Left lung (tissue), 4 donors: ENCODE measurements at regions not wholly inside any gene's neighbourhood (a gene's known extent, or its start where the extent isn't known, plus 50 kb on each side); places are given as distances from the start of the nearest gene placed in this dataset.
"Not testable (repeated sequence)": the region's sequence is repeated elsewhere in the genome, so short reads cannot be mapped to it uniquely, and the experiment has no call there.

Experiments used
- ATAC-seq: fragments of 200-7000 bp; cut with Tn5 transposase; one replicate; pipeline ENCODE4 v1.9.1; 2020; ENCODE audit warnings: moderate library complexity
- DNase-seq, 4 donors: peaks; one replicate each; pipeline ENCODE4 v3.0.0-alpha.2; 2013 to 2020
- H3K27ac ChIP-seq, 2 donors: fragments of 200-600 bp; sonication (generic) in 1 of 2; one replicate each; pipeline versions ENCODE4 v1.5.0 to v1.8.0; 2020 to 2021
- H3K27me3 ChIP-seq, 2 donors: fragments of 200-600 bp; sonication (generic) in 1 of 2; one replicate each; pipeline versions ENCODE4 v1.5.0 to v1.8.0; 2020 to 2021
- H3K36me3 ChIP-seq, 2 donors: fragments of 200-600 bp; sonication (generic) in 1 of 2; one replicate each; pipeline versions ENCODE4 v1.5.0 to v1.8.0; 2020 to 2021
- H3K4me1 ChIP-seq, 2 donors: fragments of 200-600 bp; one replicate each; pipeline ENCODE4 v1.8.0; 2021
- H3K4me3 ChIP-seq, 2 donors: fragments of 200-600 bp; sonication (generic) in 1 of 2; one replicate each; pipeline versions ENCODE4 v1.5.0 to v1.8.0; 2020 to 2021; ENCODE audit warnings: mild to moderate bottlenecking in 1 of 2
- H3K9me3 ChIP-seq, 2 donors: fragments of 200-600 bp; sonication (generic) in 1 of 2; one replicate each; pipeline versions ENCODE4 v1.5.0 to v1.8.0; 2020 to 2021
- CTCF ChIP-seq, 2 donors: fragments of 200-600 bp; sonication (generic) in 1 of 2; IDR thresholded peaks; one replicate each; pipeline versions ENCODE4 v1.5.0 to v1.8.0; 2021; ENCODE audit warnings: antibody characterized with exemption in 2 of 2
- intact Hi-C, 2 donors: fragments of 100-400 bp; cut with DNase I; formaldehyde crosslinking; loops; one replicate each; pipeline versions ENCODE4 v1.11.2 to v1.14.2; 2022
- donor health status: DM: no; HTN: yes; CAD: no.
- donor health status: DM: no; HTN: no; CAD: no.

- Histone ChIP-seq H3K36me3 (no peaks in the 10 kb centered on the region), H3K27me3 (no peaks in the 10 kb centered on the region), H3K4me3 (no peak overlapping the region), H3K4me1 (no peaks in the 10 kb centered on the region), H3K9me3 (peaks cover 0 to 20% of the 10 kb centered on the region in 2 donors), H3K27ac (no peak overlapping the region)
- intact Hi-C loops = no loop called here
- no peak for TF ChIP-seq CTCF (IDR thresholded peaks at IDR 0.05)
- no peak for ATAC-seq
- no peak for DNase-seq
Observed at GRCh38 chr4:175090116-175090515, 172.0 kb downstream of the ADAM29 start.

DNA sequence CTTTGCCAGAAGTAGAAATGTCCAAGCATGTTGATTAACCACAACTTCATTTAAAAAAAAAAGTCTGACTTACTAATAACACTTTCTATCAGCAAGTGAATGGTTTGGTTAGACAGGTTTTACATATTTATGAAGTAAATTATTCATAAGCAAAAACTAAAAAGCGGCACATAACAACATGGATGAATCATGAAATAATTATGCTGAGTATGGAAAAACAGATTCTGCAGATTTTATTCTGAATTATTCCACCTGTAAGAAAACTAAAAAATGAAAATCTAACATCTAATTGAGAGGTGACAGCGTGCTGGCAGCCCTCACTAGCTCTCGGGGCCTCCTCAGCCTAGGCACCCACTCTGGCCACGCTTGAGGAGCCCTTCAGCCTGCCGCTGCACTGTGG lies 173.5 kb downstream of the ADAM29 start:
- Histone ChIP-seq H3K36me3 (no peaks in the 10 kb centered on the region), H3K9me3 (peaks cover 0 to 33% of the 10 kb centered on the region in 2 donors), H3K4me1 (no peaks in the 10 kb centered on the region), H3K4me3 (no peak overlapping the region), H3K27me3 (no peaks in the 10 kb centered on the region), H3K27ac (no peak overlapping the region)
- intact Hi-C loops = no loop called here
- ATAC-seq (no peak), DNase-seq (no peak)
- TF ChIP-seq CTCF (IDR thresholded peaks at IDR 0.05) = no peak

DNA sequence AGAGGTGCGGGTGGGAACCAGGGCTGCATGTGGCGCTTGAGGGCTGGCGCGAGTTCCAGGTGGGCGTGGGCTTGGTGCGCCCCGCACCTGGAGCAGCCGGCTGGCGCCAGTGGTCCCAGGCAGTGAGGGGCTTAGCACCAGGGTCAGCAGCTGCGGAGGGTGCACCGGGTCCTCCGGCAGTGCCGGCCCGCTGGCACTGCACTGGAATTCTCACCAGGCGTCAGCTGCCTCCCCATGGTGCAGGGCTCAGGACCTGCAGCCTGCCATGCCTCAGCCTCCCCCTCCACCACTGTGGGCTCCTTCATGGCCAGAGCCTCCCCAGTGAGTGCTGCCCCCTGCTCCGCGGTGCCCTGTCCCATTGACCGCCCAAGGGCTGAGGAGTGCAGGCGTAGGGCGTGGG lies 174.0 kb downstream of the ADAM29 start:
- Histone ChIP-seq H3K9me3 (peaks cover 0 to 33% of the 10 kb centered on the region in 2 donors), H3K4me1 (no peaks in the 10 kb centered on the region), H3K27me3 (no peaks in the 10 kb centered on the region), H3K36me3 (no peaks in the 10 kb centered on the region), H3K27ac (no peak overlapping the region), H3K4me3 (no peak overlapping the region)
- intact Hi-C loops = no loop called here
- ATAC-seq (no peak), DNase-seq (peak in 1 of 4 donors; percentile 72)
- TF ChIP-seq CTCF (IDR thresholded peaks at IDR 0.05) = no peak

GRCh38 chr4:175093055-175093454 lies 174.9 kb downstream of the ADAM29 start:
- H3K4me3 ChIP-seq, DNase-seq, intact Hi-C loops, H3K27ac ChIP-seq, H3K4me1 ChIP-seq, ATAC-seq, H3K27me3 ChIP-seq, H3K36me3 ChIP-seq: not testable (repeated sequence)
- peaks cover 0 to 33% of the 10 kb centered on the region in 2 donors for H3K9me3 ChIP-seq

DNA sequence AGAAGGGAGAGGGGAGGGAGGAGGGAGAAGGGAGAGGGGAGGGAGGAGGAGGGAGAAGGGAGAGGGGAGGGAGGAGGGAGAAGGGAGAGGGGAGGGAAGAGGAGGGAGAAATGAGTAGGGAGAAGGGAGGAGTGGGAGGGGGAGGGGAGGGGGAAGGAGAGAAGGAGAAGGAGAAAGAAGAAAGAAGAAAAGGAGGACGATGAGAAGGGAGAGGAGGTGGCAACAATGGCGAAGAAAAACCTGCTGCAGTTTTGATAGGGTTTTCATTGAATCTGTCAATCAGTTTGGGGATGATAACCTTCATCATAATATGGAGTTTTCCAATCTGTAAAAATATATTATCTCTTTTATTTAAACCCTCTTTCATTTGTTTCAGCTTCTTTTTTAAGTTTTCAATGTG lies 185.2 kb downstream of the ADAM29 start:
- no peaks in the 10 kb centered on the region for H3K4me1 ChIP-seq
- DNase-seq (no peak), ATAC-seq (no peak)
- H3K27ac ChIP-seq = no peak overlapping the region
- no peak overlapping the region for H3K4me3 ChIP-seq
- no peaks in the 10 kb centered on the region for H3K36me3 ChIP-seq
- no peaks in the 10 kb centered on the region for H3K27me3 ChIP-seq
- intact Hi-C loops = no loop called here
- H3K9me3 ChIP-seq = no peaks in the 10 kb centered on the region
- TF ChIP-seq CTCF (IDR thresholded peaks at IDR 0.05) = no peak

- no peaks in the 10 kb centered on the region for H3K36me3 ChIP-seq
- H3K27ac ChIP-seq = no peak overlapping the region
- H3K9me3 ChIP-seq = peaks cover 0 to 16% of the 10 kb centered on the region in 2 donors
- ATAC-seq (no peak), DNase-seq (no peak)
- intact Hi-C loops = no loop called here
- no peaks in the 10 kb centered on the region for H3K4me1 ChIP-seq
- no peaks in the 10 kb centered on the region for H3K27me3 ChIP-seq
- no peak overlapping the region for H3K4me3 ChIP-seq
- TF ChIP-seq CTCF (IDR thresholded peaks at IDR 0.05) = no peak
Observed at GRCh38 chr4:175106301-175106700, 188.1 kb downstream of the ADAM29 start.
